LNCAP (cell line): ENCODE measurements at regions not wholly inside any gene's neighbourhood (a gene's known extent, or its start where the extent isn't known, plus 50 kb on each side); places are given as distances from the start of the nearest gene placed in this dataset.

Experiments
- TF ChIP-seq, protein P1 (sequence below): fragments of 450-650 bp; IDR thresholded peaks from 2 replicates; pipeline ENCODE4 v1.5.1; 2017; ENCODE audit warnings: mild to moderate bottlenecking

DNA sequence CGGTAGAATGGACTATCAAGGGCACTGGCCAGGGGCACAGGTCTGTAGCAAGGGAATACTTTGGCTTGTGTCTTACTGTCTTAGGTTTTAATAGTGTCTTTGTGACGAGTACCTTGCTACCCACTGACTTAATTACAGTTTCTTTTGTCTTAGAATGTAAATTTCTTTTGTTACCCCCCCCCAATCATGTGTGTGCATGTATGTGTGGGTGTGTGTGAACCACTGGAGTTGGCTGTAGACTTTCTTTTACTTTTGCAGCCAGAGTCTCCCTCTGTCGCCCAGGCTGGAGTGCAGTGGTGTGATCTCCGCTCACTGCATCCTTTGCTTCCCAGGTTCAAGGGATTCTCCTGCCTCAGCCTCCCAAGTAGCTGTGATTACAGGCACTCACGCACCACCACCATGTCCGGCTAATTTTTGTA lies 61.8 kb upstream of the CLDN14 start:
- TF ChIP-seq, protein P1, sequence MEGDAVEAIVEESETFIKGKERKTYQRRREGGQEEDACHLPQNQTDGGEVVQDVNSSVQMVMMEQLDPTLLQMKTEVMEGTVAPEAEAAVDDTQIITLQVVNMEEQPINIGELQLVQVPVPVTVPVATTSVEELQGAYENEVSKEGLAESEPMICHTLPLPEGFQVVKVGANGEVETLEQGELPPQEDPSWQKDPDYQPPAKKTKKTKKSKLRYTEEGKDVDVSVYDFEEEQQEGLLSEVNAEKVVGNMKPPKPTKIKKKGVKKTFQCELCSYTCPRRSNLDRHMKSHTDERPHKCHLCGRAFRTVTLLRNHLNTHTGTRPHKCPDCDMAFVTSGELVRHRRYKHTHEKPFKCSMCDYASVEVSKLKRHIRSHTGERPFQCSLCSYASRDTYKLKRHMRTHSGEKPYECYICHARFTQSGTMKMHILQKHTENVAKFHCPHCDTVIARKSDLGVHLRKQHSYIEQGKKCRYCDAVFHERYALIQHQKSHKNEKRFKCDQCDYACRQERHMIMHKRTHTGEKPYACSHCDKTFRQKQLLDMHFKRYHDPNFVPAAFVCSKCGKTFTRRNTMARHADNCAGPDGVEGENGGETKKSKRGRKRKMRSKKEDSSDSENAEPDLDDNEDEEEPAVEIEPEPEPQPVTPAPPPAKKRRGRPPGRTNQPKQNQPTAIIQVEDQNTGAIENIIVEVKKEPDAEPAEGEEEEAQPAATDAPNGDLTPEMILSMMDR: no peak

DNA sequence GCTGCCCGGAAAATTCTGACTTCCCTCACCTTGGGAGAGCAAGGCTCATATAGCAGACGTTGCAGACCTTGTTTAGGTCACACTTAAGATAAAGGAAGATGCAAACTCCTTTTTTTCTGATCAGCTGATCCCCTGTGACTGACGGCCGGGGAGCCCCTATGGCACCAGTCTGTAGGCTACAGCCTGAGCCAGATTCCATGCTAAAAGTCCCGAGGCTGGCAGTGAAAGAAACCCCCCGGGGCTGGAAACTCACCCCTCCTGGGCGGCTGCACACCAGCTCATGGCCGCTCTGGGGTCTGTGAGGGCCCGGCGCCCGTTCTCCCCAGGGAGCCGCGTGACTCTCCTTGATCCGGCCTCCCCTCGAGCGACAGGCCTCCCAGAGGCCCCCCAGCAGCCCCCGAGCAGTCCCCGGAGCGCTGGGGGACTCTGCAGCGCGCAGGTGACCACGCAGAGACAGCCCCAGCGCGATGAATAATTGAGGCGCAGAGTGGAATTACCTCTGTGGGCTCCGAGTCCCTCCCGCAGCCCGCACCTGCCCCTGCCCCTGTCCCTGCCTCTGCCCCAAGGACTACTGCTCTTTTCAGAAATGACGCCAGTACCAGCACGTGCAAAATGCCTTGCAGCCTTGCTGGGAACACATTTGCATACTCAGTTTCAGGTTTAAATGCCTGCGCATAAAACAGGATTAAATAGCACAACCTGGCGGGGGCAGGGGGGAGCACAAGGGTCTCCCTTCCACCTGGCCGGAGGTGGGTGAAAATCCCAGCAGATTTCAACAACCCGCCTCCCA lies 62.6 kb upstream of the CLDN14 start:
- TF ChIP-seq, protein P1: no peak

DNA sequence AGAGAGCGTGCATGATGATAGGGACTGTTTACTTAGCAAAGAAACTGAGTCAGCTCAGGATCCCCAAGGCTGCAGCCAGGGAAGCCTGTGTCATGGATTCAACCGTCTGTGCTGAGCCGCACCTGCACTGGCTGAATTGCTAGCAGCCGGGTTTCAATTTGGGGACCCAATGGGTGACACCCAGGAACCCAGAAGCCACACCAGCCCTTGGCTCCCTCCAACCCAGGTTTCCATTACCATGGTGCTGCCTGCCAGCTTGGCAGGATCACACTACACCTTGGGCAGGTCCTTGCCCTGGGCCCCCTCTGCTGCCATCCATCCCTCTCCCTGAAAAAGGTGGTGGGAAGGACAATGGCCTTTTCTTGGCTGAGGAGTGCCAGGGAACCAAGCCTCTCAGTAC lies 64.0 kb upstream of the CLDN14 start:
- TF ChIP-seq, protein P1: no peak

DNA sequence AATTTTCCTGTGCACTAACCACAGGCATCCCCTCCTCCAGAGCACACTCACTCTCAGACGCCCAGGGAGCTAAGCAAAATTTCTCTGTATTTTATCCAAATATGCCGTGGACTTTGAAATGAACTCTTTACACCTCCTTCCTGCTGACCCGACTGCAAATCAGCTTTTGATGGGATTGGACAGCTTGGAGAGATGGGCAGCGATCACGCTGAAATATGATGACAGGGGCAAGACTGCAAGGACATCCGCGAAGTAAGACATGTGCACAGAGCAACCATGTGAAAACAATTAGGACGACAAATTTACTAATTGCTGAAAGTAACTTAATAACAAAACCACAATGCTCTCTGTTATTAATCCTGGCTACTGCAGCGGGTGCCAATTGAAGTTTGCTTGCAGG lies 64.6 kb upstream of the CLDN14 start:
- TF ChIP-seq, protein P1: no peak

DNA sequence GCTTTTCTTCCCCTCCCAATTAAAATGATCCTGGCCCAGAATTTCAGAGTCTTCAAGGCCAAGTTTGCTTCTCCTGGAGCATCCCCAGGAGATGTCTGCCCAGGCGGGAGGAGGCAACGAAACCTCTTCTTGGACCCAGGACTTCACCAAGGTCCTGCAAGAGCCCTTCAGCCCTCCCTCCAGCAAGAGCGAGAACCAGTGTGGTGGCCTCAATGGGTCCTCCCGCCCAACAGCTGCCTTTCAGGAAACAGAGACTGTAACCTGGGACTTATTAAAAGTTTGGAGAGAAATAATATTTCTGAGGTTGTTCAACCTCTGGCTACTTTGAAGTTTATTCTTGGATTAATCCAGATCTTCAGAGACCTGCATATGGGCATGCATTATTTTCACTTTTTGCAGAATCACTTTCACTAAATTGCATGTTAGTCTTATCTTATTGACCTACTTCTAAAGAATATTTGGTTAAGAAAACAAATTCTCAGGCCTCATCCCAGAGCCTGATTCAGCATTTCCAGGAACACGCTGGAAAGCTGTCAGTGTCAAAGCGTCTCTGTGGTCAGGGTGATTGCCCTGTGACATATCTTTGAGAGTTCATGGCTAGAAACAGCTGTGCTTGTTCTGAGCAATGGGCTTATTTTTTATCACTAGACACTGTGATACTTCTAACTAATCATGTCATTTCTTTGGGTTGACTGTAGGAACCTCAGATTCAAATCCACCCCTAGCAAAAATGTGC lies 66.0 kb upstream of the CLDN14 start:
- TF ChIP-seq, protein P1: no peak

DNA sequence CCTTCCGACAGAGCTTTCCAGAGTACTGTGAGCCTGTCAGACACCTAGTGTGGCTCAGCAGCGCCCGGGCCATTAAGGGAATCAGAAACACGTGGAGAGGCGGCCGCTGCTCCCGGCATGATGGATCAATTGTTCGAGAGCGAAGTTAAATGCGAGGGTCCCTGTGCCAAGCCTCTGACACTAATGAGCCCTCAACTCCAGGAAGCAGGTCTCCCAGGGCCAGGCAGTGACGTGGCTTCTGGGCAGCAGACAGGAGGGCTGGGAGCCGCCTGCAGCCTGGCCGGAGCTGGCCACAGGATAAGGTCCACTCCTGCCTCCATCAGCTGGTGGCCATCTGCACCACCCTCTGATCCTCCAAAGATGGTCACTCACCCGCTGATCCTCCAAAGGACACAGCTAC lies 67.5 kb upstream of the CLDN14 start:
- TF ChIP-seq, protein P1: no peak

DNA sequence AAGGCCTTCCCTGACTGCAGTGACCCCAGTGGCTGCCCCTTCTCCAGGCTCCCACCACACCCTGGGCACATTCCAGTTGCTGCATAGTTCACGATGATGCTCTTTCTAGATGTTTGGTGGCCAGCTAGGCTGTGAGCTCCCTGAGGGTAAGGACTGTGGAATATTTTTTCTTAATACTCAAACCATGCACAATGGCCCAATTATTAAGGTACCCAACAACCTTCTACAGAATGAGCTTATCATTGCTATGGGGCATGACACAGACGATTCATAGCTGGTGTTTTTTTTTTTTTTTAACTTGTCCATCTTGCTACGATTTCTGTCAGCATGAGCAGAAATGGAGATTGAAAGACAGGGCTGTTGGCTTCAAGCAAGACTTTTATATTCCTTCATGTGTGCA lies 68.9 kb upstream of the CLDN14 start:
- TF ChIP-seq, protein P1: no peak
